Stimulated activated CD8-positive, alpha-beta memory T cell treated with anti-CD3 and anti-CD28 coated beads, Interleukin-4, amount 100 ng/mL, for 1 hour (primary cell): ENCODE measurements at regions not wholly inside any gene's neighbourhood (a gene's known extent, or its start where the extent isn't known, plus 50 kb on each side); places are given as distances from the start of the nearest gene placed in this dataset.

Experiments
- DNase-seq, 2 donors: peaks; one replicate each; pipeline ENCODE4 v3.0.0-alpha.2; 2020; ENCODE audit warnings: low read depth in 2 of 2, low spot score in 1 of 2

- no peak for DNase-seq
Measured at GRCh38 chr10:81008726-81009125, 471.0 kb downstream of the SH2D4B start.

GRCh38 chr10:81009296-81009695 lies 471.6 kb downstream of the SH2D4B start:
- DNase-seq, result no peak

GRCh38 chr10:81013771-81014170 lies 476.1 kb downstream of the SH2D4B start:
- no peak for DNase-seq

- no peak for DNase-seq
Measured at GRCh38 chr10:81019029-81019890, 481.6 kb downstream of the SH2D4B start.

- no peak for DNase-seq
Measured at GRCh38 chr10:81021428-81022129, 483.9 kb downstream of the SH2D4B start.

GRCh38 chr10:81026591-81026990 lies 488.9 kb downstream of the SH2D4B start:
- DNase-seq, result no peak

DNA sequence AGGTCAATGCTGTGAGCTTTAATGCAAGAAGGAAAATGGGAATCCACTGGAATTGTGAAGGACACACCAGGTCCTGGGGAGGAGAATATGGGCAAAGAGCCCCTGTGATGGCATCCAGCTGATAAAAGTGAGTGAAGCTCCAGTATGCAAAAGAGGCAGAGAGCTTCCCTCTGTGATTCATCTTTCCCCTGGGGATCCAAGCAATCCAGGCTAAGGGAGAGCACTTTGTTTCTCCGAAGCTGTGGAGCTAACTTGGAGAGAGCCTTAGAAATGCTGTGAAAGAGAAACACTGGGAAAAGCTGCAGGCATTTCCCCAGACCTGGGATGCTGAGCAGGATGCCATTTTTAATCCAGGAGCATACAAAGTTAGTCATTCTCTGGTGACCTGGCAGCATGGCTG lies 489.5 kb downstream of the SH2D4B start:
- no peak for DNase-seq

- DNase-seq, result no peak
Measured at GRCh38 chr10:81027706-81028105, 490.0 kb downstream of the SH2D4B start.

- no peak for DNase-seq
Measured at GRCh38 chr10:81031774-81032173, 494.1 kb downstream of the SH2D4B start.

DNA sequence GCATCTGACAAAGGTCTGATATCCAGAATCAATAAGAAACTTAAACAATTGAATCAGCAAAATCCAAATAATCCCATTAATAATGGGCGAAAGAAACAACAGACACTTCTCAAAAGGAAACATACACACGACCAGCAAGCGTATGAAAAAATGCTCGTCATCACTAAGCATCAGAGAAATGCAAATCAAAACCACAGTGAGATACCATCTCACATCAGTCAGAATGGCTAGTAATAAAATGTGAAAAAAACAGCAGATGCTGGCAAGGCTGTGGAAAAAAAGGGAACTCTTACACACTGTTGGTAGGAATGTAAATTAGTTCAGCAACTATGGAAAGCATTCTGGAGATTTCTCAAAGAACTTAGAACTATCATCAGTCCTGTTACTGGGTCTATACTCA lies 496.7 kb downstream of the SH2D4B start:
- no peak for DNase-seq

DNA sequence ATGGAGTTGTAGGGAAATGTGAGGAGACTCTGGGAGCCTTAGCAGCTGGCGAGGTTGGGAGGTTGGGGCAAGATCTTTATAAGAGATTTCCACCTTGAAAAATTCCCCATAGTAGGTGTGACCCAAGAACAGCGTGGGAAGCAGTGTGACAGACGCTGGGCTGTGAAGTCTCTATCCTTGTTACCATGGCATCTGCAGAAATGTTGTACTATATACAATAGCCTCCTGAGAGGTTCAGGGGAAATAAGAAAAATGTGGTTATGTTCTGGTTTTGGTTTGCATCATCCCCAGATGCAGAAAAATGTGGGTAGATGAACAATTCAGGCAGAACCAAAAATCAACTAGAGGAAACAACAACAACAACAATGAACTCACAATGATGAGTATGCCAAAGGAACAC lies 498.6 kb downstream of the SH2D4B start:
- DNase-seq, result no peak

- no peak for DNase-seq
Measured at GRCh38 chr10:81040031-81040430, 502.3 kb downstream of the SH2D4B start.

DNA sequence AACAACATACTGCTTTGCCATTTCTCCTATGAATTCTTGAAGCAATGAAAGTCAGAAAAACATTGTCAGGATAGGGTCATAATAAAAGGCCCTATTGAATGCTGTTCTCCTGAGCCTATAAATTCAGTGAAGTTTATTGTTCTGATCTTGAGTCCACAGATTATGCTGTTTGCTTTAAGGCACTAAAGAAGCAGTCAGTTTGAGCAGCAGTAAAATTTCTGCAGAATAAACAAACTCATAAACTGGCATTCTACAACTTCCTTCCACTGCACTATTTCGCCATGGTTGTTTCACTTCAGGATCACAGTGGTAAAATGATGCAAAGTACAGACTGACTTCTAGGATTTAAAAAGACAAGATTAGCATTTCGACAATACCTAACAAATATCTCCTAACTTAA lies 503.2 kb downstream of the SH2D4B start:
- DNase-seq, result no peak

DNA sequence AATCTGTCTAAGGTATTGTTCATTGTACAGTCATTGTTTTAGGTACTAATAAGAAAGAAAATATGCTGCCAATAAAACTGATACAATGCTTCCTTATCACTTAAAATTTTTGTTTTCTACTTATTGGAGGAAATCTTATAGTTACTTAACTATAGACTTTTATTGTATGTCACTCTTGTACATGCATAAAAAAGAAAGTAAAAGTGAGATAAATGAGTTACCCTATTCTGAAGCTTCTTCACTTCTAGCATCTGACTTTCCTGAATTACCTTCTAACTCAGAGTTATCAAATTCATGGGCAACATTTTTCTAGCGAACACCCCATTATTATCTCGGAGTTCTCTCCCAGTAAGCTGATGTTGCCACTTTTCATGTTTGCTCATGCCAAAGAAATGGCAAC lies 504.9 kb downstream of the SH2D4B start:
- DNase-seq, result no peak

DNA sequence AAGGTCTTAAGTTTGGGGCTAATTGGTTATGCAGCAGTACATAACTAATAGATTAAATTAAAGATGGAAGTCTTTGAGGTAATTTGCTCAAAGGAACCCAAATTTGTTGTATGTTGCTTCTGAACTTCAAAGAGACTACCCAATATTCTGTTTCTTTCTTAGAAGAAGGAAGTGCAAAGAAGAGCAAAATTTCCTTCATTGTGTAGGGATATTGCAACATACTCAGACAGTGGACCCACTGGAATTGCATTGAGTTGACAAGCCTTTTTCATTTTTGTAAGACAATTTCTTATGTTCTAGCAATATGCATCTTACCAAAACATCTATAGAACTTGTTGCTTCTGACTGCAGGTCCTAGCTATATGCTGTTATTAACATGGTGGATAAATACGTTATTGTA lies 527.8 kb downstream of the SH2D4B start:
- DNase-seq, result no peak

DNA sequence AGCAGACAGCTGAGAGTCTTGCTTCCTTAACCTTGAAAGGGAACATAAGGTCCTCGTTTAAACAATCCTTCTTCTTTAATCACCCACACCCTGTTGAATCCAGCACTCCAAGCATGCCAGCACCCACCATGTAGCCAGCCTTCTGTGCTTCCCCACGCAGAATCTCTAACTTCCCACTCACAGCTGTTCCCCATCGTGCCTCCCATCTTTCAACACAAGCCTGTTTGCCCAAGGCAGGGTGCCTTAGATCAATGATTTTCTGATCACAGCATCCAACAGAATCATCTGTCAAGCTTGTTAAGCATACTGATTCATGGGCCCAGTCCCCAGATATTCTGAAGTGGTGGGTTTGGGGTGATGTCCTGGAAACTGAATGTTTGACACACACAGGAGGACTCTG lies 530.8 kb downstream of the SH2D4B start:
- DNase-seq, result no peak

- no peak for DNase-seq
Measured at GRCh38 chr10:81071087-81071796, 533.5 kb downstream of the SH2D4B start.

DNA sequence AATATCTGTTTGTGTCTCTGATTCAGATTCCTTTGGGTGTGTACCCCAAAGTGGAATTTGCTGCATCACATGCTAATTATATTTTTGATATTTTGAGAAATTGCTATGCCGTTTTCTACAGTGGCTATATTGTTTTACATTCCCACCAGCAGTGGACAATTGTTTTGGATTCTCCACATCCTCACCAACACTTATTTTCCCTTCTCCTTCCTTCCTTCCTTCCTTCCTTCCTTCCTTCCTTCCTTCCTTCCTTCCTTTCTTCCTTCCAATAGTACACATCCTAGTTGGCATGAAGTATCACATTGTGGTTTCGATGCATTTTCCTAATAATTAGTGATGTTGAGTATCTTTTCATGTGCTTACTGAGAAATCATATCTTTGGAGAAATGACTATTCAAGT lies 535.5 kb downstream of the SH2D4B start:
- no peak for DNase-seq

DNA sequence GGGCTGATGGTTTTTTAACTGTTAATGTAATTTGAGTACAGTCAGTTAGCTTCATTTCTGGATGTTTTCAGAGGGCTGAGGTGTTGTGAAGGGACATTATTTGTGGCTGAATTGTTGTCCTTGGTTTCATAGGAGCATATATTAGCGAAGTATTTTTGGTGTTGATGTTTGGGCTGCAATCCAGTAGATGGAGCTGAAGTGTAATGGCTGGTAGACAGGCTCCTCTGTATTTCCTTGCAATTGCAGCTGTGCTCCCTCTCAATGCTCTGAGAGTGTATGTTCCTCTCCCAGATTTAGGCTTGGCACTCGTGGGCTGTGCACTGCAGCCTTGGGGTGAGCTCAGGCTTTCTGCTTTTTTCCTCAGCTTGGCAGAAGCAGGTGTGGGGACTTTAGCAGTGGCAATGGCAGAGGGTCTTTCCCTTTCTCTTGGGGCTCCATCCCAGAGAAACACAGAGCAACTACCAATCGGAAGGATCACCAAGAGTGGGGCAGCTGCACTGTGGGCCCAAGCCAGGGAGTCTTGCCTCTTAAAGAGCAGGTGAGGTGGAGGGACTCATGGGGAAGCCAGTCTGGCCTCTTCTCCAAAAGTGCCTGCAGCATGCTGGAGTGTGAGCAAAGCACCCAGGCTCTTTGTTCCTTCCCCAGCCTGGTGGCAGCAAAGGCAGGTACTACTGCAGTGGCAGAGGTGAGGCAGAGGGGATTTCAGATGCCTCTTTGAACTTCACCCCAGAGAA lies 544.4 kb downstream of the SH2D4B start:
- no peak for DNase-seq

DNA sequence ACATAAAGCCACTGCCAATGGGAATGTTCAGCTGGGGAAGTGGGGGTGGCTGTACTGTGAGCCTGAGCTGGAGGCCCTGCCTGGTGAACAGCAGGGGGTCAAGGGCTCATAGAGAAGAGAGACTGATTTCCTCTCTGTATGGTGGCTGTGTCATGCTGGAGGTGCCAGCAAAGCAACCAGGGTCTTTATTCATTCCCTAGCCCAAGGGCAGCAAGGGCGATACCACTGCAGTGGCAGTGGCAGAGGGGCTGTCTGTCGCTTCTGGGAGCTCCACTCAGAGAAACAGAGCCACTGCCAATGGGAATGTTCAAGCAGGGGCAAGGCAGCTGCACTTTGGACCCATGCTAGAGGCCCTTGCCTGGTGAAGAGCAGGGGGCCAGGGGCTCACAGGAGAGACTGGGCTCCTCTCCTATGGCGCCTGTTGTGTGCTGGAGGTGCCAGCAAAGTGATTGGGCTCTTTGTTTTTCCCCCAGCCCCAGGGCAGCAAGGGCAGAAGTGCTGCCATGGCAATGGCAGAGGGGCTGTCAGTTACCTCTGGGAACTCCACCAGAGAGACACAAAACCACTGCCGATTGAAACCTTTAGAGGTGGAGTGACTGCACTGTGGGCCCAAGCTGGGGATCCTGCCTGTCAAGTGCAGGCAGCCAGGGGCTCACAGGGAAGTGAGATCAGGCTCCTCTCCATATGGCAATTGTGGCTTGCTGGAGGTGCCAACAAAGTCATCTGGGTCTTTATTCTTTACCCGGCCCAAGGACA lies 545.1 kb downstream of the SH2D4B start:
- no peak for DNase-seq

DNA sequence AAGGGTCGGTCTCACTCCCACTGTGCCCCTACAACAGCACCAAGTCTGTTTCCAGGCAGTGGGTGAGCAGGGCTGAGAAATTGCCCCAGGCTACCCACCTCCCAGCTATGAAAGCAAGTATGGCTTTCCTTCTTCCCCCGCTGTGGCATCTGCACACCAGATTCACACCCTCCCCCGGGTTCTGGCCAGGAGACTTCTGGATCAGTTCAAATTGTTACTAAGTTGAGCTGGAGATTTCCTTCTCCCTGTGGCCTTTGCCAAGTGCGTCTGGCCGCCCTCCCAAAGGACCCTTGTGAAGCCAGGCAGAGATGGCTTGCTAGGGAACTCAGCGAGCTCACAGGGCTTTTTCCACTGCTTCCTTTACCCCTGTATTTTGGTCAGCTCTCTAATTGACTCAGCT lies 555.4 kb downstream of the SH2D4B start:
- no peak for DNase-seq
